NCI-H460 (cell line): ENCODE measurements at regions not wholly inside any gene's neighbourhood (a gene's known extent, or its start where the extent isn't known, plus 50 kb on each side); places are given as distances from the start of the nearest gene placed in this dataset.
"Not testable (repeated sequence)": the region's sequence is repeated elsewhere in the genome, so short reads cannot be mapped to it uniquely, and the experiment has no call there.

Experiments
- DNase-seq: peaks from one replicate; pipeline ENCODE4 v3.0.0-alpha.2; 2016; ENCODE audit warnings: low read depth; ENCODE audit errors: extremely low read depth

DNA sequence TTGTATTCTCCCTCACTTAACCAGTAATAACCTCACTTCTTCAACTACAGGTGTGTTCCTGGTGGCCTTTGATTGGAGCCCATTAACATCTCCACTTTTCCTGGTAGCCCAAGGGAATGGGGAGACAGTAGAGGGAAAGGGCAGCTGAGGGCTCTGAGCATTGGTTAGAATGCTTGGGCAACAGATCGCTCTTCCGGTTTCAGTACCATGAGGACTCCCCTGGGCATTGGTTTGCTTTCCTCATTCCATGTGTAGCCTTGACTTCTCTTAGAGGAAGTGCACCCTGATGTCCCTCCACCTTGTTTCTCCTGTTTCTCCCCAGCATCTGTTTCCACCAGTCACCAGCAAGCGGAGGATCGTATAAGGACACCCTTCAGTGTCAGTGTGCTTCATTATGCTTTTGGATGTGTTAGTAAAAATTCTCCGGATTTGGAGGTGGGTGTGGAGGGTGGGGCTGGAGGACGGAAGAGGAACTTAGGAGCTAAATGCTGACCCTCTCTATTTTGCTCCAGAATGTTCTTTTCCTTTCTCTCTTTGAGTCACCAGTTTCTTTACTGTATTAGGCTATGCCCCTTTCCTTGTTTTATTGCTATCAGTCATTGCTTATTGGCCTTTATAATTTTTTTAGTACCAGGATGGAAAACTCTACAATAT is 50.6 kb upstream of the ZNG1B start:
- not testable (repeated sequence) for DNase-seq

DNA sequence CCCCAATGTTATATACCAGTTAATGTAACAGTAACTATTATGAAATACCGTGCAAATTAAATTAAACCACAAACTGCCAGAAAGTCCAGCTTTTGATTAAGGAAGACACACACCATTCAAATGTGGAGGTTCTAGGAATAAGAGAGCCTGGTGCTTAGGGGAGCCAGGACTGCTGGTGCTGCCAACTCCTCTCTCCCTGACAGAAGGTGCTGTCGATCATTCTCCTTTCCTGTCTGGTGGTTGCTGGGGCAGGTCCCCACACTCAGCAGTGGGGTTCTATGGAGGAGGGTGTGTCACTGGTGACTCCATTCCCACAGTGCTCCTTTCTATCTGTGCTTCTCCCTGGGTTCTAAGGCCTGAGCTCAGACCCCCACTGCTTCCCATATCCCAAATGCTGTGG is 57.9 kb upstream of the ZNG1B start:
- not testable (repeated sequence) for DNase-seq

DNA sequence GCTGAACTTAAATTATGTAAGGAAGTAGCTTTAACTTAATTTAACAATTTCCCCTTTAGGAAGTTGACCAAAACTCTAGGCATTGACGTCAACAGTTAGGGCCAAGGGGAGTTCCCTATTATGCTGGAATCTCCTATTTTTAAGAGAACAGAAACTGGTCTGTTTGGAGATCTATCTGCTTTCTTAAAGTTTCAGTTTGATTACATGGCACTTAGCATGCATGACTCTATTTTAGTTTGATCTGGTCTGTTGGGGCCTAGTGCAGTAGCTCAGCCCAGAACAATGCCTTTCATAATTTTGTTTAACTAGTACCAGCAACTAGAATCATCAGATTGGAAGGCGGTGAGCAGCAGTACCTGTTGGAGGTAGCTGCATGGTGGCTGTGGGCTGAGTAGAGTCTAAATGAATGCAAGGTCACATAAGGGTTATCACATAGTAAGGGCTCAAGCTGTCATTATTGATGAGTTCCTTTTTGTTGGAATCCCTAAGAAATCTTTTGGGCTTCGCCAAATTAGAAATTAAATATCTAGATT is 60.5 kb upstream of the ZNG1B start:
- DNase-seq, result no peak

DNA sequence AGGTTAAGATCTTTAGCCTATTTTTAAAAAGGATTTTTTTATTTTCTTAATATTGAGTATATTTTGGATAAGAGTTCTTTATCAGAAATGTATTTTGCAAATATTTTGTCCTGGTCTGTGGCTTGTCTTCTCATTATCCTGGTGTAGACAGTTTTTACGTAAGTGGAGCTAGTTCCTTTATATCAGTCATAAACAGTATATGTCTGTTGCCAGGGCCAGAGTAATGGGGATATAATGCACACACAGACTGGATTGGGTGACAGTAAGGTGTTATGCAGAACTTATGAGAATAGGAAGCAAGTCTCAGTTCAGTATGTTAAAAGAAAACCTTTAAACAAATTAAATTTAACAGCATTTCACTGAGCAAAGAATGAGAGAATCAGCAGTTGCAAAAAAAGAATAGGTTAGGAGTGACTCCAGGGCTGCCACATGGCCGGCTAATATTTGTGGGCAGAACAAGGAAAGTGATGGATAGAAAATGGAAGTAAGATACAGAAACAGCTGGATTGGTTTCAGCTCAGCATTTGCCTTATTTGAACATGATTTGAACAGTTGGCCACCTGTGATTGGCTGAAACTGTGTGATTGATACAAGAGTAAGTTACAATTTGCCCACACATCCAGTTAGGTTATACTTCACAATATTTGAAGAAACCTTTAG is 61.1 kb upstream of the ZNG1B start:
- DNase-seq, result no peak

DNA sequence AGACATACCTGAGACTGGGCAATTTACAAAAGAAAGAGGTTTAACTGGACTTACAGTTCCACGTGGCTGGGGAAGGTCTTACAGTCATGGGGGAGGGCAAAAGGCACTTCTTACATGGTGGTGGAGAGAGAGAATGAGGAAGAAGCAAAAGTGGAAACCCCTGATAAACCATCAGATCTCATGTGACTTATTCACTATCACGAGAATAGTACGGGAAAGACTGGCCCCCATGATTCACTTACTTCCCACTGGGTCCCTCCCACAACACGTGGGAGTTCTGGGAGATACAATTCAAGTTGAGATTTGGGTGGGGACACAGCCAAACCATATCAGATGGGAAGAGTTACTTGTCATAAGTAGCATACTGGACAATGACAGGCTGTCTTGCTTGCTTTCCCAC is 62.6 kb upstream of the ZNG1B start:
- not testable (repeated sequence) for DNase-seq

DNA sequence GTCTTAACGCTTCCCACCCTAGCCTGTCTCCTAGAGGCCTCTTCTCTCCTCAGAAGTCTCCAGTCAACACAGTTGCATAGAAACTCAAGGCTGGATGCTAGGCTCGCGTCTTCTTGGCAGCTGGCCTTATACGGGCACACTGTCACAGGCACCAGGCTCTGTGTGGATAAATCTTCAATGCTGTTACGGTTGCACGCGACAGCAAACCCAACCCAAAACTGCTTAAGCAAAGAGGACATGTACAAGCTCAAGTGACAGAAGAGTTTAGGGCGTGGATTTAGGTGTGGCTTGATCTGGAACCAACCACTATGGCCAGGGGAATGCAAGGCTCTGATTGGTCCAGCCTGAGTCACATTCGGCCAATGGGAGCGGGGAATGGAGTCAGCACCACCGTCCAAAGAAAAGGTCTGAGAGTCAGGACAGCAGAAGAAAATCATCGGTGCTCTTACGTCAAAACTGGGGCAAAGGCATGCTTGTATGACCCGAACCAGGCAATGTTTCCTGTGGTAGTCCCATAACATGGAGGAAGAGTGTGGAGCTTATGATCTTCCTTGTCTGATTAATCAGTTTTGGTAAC is 65.1 kb upstream of the ZNG1B start:
- DNase-seq, result not testable (repeated sequence)

DNA sequence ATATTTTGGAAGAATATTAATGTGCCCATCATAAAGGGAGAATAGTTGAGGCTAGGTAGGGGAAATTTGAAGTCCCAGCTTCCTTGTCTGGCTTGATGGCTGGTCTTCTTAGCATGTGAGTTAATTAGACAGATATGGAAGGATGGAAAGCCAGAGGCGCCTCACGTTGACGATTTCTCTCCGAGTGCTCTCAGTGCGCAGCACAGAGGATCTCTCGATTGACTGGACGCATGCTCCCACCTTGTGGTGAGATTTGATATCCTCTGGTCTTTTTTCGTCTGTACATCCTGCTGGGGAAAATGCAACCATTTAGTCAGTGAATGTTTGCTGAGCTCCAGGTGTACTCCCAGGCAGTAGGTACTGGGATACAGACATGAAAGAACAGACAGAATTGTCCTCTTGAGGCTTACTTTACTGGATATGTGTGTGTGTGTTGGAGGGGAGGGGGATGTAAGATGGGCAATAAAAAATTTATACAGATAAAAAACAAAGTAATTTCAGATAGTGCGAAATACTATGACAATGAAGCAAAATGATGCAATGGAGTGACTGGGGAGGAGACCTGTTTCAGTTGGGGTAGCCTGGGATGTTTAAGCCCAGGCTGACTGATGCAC is 66.9 kb upstream of the ZNG1B start:
- DNase-seq, result peak; percentile 70

DNA sequence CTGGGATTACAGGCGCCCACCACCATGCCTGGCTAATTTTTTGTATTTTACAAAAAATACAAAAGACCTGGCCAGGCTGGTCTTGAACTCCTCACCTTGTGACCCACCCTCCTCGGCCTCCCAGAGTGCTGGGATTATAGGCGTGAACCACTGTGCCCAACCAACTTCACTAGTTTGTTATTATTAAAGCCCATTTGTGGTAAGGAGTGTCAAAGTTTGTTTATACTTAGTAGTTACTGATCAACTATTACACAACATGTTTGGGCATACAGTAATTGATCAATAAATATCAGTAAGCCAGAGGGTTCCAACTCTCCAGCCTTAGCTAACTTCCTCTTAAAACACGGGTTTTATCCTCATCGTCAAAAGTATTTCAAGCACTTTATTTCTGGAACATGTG is 67.5 kb upstream of the ZNG1B start:
- DNase-seq, result no peak

DNA sequence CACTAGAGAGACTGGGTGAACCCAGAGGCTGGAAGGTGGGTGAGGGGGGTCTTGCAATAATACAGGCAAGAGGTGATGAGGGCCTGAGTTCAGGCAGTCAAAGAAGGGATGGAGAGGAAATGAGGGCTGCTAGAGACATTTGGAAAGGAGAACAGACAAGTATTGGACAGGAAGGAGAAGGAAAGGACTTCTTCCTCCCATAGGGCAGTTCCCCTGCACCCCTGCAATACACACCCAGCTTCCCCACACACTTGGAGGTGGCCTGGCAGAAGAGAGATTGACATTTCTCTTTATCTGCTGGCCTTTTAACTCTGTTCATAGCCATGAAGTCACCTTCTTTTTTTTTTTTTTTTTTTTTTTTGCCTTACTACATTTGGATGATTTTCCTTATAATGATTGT is 68.9 kb upstream of the ZNG1B start:
- not testable (repeated sequence) for DNase-seq

DNA sequence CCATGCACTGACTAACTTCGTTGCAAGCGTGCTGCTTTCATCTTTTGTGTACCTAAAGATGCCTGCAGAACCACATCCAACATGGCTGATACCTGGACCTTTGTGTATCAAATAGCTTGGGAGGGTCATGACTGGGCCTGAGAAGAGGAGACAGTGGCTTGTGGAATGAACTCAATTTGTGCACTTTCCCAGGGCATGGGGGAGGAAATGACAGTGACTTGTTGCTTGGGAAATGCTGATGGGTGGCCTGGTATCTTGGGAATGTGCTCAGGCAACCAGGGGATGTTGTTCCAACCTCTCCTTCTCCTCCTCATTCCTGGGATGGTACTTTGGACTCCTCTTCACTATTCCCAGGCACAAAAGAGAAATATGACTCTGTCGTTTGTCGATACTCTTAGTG is 70.7 kb upstream of the ZNG1B start:
- not testable (repeated sequence) for DNase-seq

DNA sequence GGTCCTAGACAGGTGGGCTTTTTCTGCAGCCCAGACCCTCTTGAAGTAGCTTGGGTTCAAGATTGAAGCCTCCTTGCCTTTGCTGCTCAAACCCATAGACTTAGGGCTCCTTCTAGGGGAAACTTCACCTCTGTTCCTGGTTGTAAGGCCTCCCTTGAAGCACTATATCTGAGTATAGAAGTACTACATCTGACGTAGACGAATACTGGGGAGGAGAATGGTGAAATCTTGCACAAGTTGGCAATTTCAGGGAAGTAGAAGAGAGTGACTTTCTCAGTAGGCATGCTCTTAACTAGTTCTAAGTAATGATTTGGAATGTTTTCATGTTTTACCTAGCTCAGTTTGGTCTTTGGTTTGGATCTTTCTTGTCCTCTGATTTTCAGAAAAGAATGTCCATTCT is 71.7 kb upstream of the ZNG1B start:
- not testable (repeated sequence) for DNase-seq

DNA sequence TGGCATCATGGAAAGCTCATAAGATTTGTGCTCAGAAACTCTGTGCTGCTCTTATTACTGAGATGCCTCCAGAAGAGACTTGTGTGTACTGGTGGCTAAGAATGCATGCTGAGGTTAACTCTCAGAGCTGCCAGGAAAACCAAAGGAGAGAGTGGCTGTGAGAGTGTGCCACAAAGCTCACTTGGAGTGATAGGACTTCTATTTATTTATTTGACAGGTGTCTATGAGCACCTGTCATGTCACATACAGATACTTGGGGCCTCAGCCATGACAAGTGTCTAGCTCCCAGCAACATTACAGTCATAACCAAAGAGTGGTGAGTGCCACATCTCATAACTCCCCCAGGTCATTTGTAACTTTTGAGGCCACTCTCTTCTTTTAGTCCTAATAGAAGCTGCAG is 72.2 kb upstream of the ZNG1B start:
- DNase-seq, result not testable (repeated sequence)

DNA sequence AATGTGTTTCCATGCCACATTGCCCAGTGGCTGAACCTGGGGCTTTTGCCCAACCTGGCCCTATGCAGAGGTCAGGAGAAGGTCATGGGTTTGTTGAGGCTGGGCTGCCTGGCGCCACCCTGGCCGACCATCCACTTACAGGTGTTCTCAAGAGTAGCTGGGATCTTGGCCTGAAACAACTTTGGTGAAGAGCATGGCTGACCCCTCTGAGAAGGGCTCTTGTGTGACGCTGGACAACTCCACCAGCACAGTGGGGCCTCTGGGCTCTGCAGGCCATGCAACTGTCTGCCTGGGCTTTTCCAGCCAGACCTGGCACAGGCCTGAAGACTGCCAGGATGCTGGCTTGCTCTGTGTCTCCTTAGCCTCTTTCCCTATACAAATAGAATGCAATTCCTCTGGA is 76.4 kb upstream of the ZNG1B start:
- no peak for DNase-seq

DNA sequence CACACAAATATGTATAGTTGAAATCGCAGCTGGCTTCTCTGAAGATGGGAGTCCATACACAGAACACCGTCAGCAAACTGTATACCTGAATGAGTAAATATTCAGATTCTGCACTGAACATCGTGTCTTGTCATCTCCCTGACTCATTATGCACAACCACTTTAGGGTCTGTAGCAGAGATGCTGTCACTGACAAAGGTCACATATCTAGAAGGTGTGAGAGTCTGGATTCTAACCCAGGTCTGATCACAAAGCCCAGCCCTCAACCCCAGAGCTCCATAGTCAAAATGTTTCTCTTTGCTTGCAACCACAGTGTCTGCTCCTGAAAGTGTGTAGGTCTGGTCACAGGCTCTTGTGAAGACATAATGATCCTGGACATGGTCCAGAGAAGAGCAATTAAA is 78.3 kb upstream of the PAX8 start:
- no peak for DNase-seq

DNA sequence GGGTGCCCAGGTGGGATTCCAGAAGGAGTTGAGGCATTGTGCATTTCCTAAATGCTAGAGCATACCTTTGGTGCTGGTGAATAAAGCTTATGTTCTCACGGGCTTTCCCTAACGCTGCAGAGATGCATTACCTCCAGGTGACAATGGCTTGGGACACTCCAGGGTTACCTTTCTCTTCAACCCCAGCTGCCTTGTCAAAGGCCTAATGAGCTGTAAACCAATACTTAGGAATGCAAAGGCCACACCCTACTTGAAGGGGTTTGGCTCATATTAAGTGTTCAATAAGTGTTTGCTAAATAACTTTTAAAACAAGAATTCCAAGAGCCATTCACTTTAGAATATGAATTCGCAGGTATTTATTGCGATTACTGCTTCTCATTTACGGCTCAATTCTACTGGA is 77.6 kb upstream of the PAX8 start:
- not testable (repeated sequence) for DNase-seq

DNA sequence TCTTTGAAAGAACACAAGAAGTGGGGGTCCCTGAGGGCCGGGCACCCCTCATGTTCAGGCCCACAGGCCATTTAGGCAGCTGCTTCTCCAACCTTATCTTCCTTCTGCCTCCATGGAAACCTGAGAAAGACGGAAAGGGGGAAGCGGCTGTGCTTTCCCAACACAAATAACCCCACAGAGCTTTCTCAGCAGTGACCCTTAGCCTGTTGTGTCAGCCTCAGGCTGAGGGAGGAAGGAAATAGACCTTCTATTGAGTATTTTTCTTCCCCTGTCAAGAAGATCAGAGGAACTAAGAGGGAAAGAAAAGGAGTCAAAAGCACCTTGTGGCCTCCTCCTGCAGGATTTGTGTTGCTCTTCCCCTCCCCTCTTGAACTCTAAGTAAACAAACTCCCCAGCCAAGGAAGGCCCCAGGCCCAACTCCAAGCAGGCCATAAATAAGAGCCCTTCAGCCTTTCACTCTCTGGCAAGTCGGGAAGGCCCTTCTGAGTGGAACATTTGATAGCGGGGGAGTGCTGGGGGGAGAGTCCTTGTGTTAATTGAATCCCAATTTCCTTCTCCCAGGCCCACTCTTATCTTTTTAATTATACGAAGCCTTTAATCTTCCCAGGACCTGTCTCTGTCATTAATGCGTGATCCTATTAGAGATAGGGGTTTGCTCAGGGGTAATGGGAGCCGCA is 76.8 kb upstream of the PAX8 start:
- DNase-seq, result not testable (repeated sequence)

DNA sequence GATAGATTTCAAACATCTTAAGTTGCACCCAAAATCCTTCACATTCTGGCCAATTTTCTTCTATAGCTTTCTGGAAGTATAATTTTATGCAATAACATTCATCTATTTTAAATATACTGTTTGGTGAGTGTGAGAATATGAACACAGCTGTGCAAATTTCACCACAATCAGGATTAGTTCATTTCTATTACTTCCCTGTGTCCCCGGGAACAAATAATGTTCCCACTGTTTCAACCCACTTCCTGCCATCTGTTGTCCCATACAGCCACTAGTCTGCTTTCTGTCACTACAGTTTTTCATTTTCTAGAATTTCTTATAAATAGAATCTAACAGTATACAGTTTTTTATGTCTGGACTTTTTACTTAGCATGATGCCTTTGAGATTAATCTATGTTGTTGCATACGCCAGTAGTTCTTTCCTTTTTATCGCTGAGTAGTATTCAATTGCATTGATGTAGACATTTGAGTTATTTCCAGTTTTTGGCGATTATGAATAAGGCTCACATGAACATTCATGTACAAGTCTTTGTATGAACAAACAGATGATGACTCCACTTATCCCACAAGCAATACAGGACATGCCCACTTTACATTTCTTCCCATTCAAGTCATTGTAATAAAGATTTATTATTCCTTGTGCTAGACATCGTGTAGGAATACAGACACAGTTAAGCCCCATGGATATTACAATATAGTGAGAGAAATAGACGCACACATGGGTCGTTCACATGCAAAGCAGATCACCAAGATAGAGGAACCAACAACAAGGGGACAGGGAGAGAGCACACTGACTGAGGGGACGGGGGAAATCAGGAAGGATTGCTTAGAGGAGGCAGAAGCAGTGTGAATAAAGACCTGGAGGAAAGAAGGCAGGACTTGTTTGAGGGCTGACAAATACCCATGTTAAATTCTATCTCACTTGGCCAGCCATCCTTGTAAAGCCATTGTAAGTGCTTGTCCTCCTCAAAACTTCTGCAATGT is 72.9 kb upstream of the PAX8 start:
- no peak for DNase-seq

DNA sequence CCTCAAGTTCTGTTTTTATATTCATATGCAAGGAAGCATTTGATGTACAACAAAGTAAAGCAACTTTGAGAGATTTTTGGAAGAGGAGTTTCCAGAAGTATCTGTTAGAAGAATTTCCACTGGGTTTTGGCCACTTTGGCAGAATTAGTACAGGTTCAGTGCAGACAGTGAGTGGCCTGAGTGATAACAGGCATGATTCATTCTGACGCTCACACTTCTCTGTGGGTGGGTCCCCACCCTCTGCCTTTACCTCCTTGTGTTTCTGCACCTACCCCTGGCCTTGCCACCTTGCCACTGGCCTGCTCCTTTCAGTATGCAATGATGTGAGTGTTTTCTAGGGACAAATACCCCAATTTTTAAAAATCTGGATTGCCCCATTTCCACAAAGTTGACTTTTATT is 65.1 kb upstream of the PAX8 start:
- DNase-seq, result not testable (repeated sequence)

DNA sequence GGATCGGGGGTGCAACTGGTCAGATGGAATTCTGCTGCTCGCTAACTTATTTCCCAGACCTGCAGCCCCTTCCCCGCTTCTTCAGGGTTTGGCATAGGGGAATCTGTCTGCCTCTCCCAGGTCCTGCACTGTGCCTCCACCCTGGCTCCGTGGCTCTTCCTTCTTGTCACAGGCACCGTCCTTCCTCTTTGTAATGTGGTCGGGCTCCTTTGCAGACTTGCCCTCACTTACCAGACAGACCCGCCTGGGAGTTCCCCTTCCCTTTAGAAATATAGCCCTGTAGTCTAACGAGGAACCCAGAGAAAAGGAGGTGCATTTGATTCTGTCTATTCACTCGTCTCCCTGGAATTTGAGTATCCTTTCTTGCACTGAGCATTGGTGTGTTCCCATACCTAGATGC is 63.9 kb upstream of the PAX8 start:
- no peak for DNase-seq

DNA sequence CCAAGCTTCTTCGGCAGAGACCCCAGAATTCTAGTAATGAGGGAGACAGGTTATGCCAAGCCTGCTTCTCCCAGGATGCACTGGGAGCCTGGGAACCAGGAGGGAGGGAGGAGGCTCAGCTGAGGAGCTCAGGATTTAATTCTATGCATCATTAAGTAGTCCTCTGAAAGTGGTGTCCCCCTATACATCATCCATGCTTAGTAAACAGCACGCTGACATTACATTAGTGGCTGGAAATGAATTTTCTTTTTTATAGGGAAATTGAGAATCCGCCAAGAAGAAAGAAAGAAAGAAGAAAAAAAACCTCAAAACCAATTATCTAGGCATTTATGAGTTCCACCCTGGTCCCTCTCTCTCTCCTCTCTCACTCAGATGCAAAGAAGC is 63.1 kb upstream of the PAX8 start:
- DNase-seq, result not testable (repeated sequence)
